ENCODE measurements at regions not wholly inside any gene's neighbourhood (a gene's known extent, or its start where the extent isn't known, plus 50 kb on each side); places are given as distances from the start of the nearest gene placed in this dataset.

- H3K27me3 Mint-ChIP-seq (ENCODE audit: low read depth in 3 of 3), result no peaks in the 10 kb centered on the region
- Histone ChIP-seq H3K79me2 (ENCODE audit: insufficient read depth, low read length) (no peaks in the 10 kb centered on the region), H3K4me3 (replicated peaks in 1 of 3; ENCODE audit: low read depth in 2 of 3, low read length in 3 of 3) (no peak overlapping the region), H3K27me3 (ENCODE audit: control insufficient read depth in 2 of 2, insufficient read depth in 2 of 2, low read length in 2 of 2) (no peaks in the 10 kb centered on the region), H3K4me2 (replicated peaks; ENCODE audit: extremely low read depth, low read length, poor library complexity, severe bottlenecking) (no peak overlapping the region), H2AFZ (ENCODE audit: insufficient read depth, low read depth, low read length, poor library complexity, severe bottlenecking) (no peak overlapping the region), H3K36me3 (replicated peaks in 1 of 2; ENCODE audit: control insufficient read depth in 1 of 2, insufficient read depth in 2 of 2, low read length in 2 of 2) (no peaks in the 10 kb centered on the region), H3K27ac (ENCODE audit: low read depth in 1 of 2, low read length in 2 of 2) (no peak overlapping the region), H3K9ac (ENCODE audit: insufficient read depth, low read length, poor library complexity, severe bottlenecking) (no peak overlapping the region), H3K9me3 (replicated peaks in 1 of 2; ENCODE audit: control insufficient read depth in 1 of 2, insufficient read depth in 1 of 2, low read length in 2 of 2) (peaks cover 0 to 3% of the 10 kb centered on the region in 2 donors), H4K20me1 (ENCODE audit: insufficient read depth, low read length) (no peaks in the 10 kb centered on the region), H3K4me1 (ENCODE audit: control insufficient read depth in 1 of 2, insufficient read depth in 2 of 2, low read length in 2 of 2) (no peaks in the 10 kb centered on the region)
- no peaks in the 10 kb centered on the region for H3K4me1 Mint-ChIP-seq
- H3K9me3 Mint-ChIP-seq, result peaks cover 0 to 11% (median 4%) of the 10 kb centered on the region in 7 donors
- intact Hi-C loops (cut with micrococcal nuclease), result no loop called here
- H3K27ac Mint-ChIP-seq, result no peak overlapping the region
- DNase-seq, result no peak
- TF ChIP-seq CTCF (IDR thresholded peaks at IDR 0.05), result no peak
- H3K4me3 Mint-ChIP-seq, result no peak overlapping the region
- no peaks in the 10 kb centered on the region for H3K36me3 Mint-ChIP-seq
Observed at GRCh38 chr2:194618432-194618831, 1038.6 kb upstream of the SLC39A10 start.

- no peaks in the 10 kb centered on the region for H3K36me3 Mint-ChIP-seq
- Histone ChIP-seq H3K4me1 (ENCODE audit: control insufficient read depth in 1 of 2, insufficient read depth in 2 of 2, low read length in 2 of 2) (no peaks in the 10 kb centered on the region), H3K79me2 (ENCODE audit: insufficient read depth, low read length) (no peaks in the 10 kb centered on the region), H3K9ac (ENCODE audit: insufficient read depth, low read length, poor library complexity, severe bottlenecking) (no peak overlapping the region), H3K4me3 (replicated peaks in 1 of 3; ENCODE audit: low read depth in 2 of 3, low read length in 3 of 3) (no peak overlapping the region), H3K4me2 (replicated peaks; ENCODE audit: extremely low read depth, low read length, poor library complexity, severe bottlenecking) (no peak overlapping the region), H2AFZ (ENCODE audit: insufficient read depth, low read depth, low read length, poor library complexity, severe bottlenecking) (no peak overlapping the region), H3K9me3 (replicated peaks in 1 of 2; ENCODE audit: control insufficient read depth in 1 of 2, insufficient read depth in 1 of 2, low read length in 2 of 2) (peaks cover 2 to 6% of the 10 kb centered on the region in 2 donors), H3K36me3 (replicated peaks in 1 of 2; ENCODE audit: control insufficient read depth in 1 of 2, insufficient read depth in 2 of 2, low read length in 2 of 2) (no peaks in the 10 kb centered on the region), H3K27me3 (ENCODE audit: control insufficient read depth in 2 of 2, insufficient read depth in 2 of 2, low read length in 2 of 2) (no peaks in the 10 kb centered on the region), H4K20me1 (ENCODE audit: insufficient read depth, low read length) (no peaks in the 10 kb centered on the region), H3K27ac (ENCODE audit: low read depth in 1 of 2, low read length in 2 of 2) (no peak overlapping the region)
- no peak overlapping the region for H3K27ac Mint-ChIP-seq
- no peaks in the 10 kb centered on the region for H3K27me3 Mint-ChIP-seq (ENCODE audit: low read depth in 3 of 3)
- intact Hi-C loops (cut with micrococcal nuclease), result no loop called here
- DNase-seq, result no peak
- no peak for TF ChIP-seq CTCF (IDR thresholded peaks at IDR 0.05)
- no CpG with 5 or more reads among the region's 1 CpG for WGBS (ENCODE audit: insufficient coverage)
- no peaks in the 10 kb centered on the region for H3K4me1 Mint-ChIP-seq
- H3K9me3 Mint-ChIP-seq, result peaks cover 2 to 11% (median 7%) of the 10 kb centered on the region in 7 donors
- H3K4me3 Mint-ChIP-seq, result no peak overlapping the region
Observed at GRCh38 chr2:194616334-194616733, 1040.7 kb upstream of the SLC39A10 start.

Measured in CD14-positive monocyte (primary cell).